IMR-90 (cell line): ENCODE measurements at regions not wholly inside any gene's neighbourhood (a gene's known extent, or its start where the extent isn't known, plus 50 kb on each side); places are given as distances from the start of the nearest gene placed in this dataset.

ENCODE experiments used
- ATAC-seq: fragments of 200-7000 bp; cut with Tn5 transposase; 2 replicates; pipeline ENCODE4 v1.9.1; 2020; ENCODE audit warnings: low read depth, mild to moderate bottlenecking, moderate library complexity
- BruUV-seq: library from RNA; stranded (reverse); fragments of 400-500 nt; replicated peaks from 2 replicates; lab custom pipeline; 2021; lab: Mats Ljungman, UMichigan
- CTCF ChIA-PET: fragments of 300-600 bp; formaldehyde crosslinking; extraction: SDS; loops from one replicate; lab custom pipeline; 2021; ENCODE audit warnings: antibody characterized with exemption; lab: Yijun Ruan, JAX
- POLR2A ChIA-PET: fragments of 300-600 bp; sonication (Branson Sonifier 250); formaldehyde crosslinking; loops from one replicate; lab custom pipeline; 2022; ENCODE audit warnings: antibody characterized with exemption; ENCODE audit not compliant: unreplicated experiment; lab: Charles Lee
- DNase-seq: peaks from one replicate; pipeline ENCODE4 v3.0.0; 2013
- H2AFZ ChIP-seq: replicated peaks from 2 replicates; pipeline ENCODE3; 2013; ENCODE audit warnings: low read length, mild to moderate bottlenecking; ENCODE audit not compliant: poor library complexity
- H2AK5ac ChIP-seq: 2 replicates; pipeline ENCODE4 v1.6.1; 2013; ENCODE audit warnings: low read depth, low read length, inconsistent platforms
- H2AK9ac ChIP-seq: replicated peaks from 2 replicates; pipeline ENCODE3; 2013; ENCODE audit warnings: mild to moderate bottlenecking, low read depth, low read length, moderate library complexity; ENCODE audit not compliant: poor library complexity
- H2BK120ac ChIP-seq: 2 replicates; pipeline ENCODE4 v1.6.1; 2013; ENCODE audit warnings: low read depth, low read length, inconsistent platforms
- H2BK15ac ChIP-seq: 3 replicates; pipeline ENCODE4 v1.6.1; 2013; ENCODE audit warnings: low read depth, low read length, inconsistent platforms
- H2BK20ac ChIP-seq: 2 replicates; pipeline ENCODE4 v1.6.1; 2013; ENCODE audit warnings: low read depth, mild to moderate bottlenecking, inconsistent platforms, low read length, moderate library complexity
- H2BK5ac ChIP-seq: 2 replicates; pipeline ENCODE4 v1.6.1; 2013; ENCODE audit warnings: mild to moderate bottlenecking, low read depth, low read length, inconsistent platforms; ENCODE audit not compliant: poor library complexity, severe bottlenecking
- H3K14ac ChIP-seq: replicated peaks from 2 replicates; pipeline ENCODE4 v1.6.1; 2013; ENCODE audit warnings: low read depth, low read length, inconsistent platforms
- H3K18ac ChIP-seq: 2 replicates; pipeline ENCODE4 v1.6.1; 2013; ENCODE audit warnings: low read depth, low read length, control low read depth
- H3K23ac ChIP-seq: 2 replicates; pipeline ENCODE4 v1.6.1; 2013; ENCODE audit warnings: low read depth, low read length, inconsistent platforms
- H3K27ac ChIP-seq: 2 replicates; pipeline ENCODE4 v1.5.1; 2013; ENCODE audit warnings: mild to moderate bottlenecking, control low read depth, low read length; ENCODE audit not compliant: insufficient read depth
- H3K27me3 ChIP-seq: 2 replicates; pipeline ENCODE4 v1.6.1; 2013; ENCODE audit warnings: low read length; ENCODE audit not compliant: control insufficient read depth, insufficient read depth
- H3K36me3 ChIP-seq: 2 replicates; pipeline ENCODE4 v1.6.1; 2013; ENCODE audit warnings: low read length, mixed read lengths; ENCODE audit not compliant: control insufficient read depth, insufficient read depth
- H3K4ac ChIP-seq: 2 replicates; pipeline ENCODE4 v1.6.1; 2013; ENCODE audit warnings: low read depth, low read length, inconsistent platforms
- H3K4me1 ChIP-seq: 2 replicates; pipeline ENCODE4 v1.6.1; 2013; ENCODE audit warnings: low read length, mixed read lengths; ENCODE audit not compliant: control insufficient read depth, insufficient read depth
- H3K4me2 ChIP-seq: 2 replicates; pipeline ENCODE4 v1.6.1; 2013; ENCODE audit warnings: low read depth, mild to moderate bottlenecking, control low read depth, low read length, moderate library complexity
- H3K4me3 ChIP-seq: 2 replicates; pipeline ENCODE4 v1.5.1; 2013; ENCODE audit warnings: low read depth, mild to moderate bottlenecking, control low read depth, low read length, moderate library complexity; ENCODE audit not compliant: insufficient read depth
- H3K56ac ChIP-seq: 2 replicates; pipeline ENCODE4 v1.6.1; 2013; ENCODE audit warnings: low read length, inconsistent platforms; ENCODE audit not compliant: insufficient read depth; ENCODE audit errors: extremely low read depth
- H3K79me1 ChIP-seq, 2 experiments: 2 replicates each; pipeline ENCODE4 v1.6.1; 2013; ENCODE audit warnings: low read length in 2 of 2, inconsistent platforms in 1 of 2, low read depth in 1 of 2
- H3K9ac ChIP-seq: 2 replicates; pipeline ENCODE4 v1.6.1; 2013; ENCODE audit warnings: low read depth, low read length, control low read depth
- H3K9me1 ChIP-seq: 2 replicates; pipeline ENCODE4 v1.6.1; 2013; ENCODE audit warnings: low read length, inconsistent platforms; ENCODE audit not compliant: insufficient read depth
- H3K9me3 ChIP-seq: 2 replicates; pipeline ENCODE4 v1.6.1; 2013; ENCODE audit warnings: low read length; ENCODE audit not compliant: control insufficient read depth, insufficient read depth
- H4K20me1 ChIP-seq: 2 replicates; pipeline ENCODE4 v1.6.1; 2013; ENCODE audit warnings: low read length, inconsistent platforms; ENCODE audit not compliant: insufficient read depth
- H4K5ac ChIP-seq: 2 replicates; pipeline ENCODE4 v1.6.1; 2013; ENCODE audit warnings: mild to moderate bottlenecking, low read depth, low read length, control low read depth
- H4K8ac ChIP-seq, 2 experiments: 2 replicates each; pipeline ENCODE4 v1.6.1; 2013; ENCODE audit warnings: low read depth in 2 of 2, low read length in 2 of 2, control low read depth in 1 of 2, inconsistent platforms in 1 of 2
- H4K91ac ChIP-seq: 2 replicates; pipeline ENCODE4 v1.6.1; 2013; ENCODE audit warnings: low read depth, low read length, inconsistent platforms; ENCODE audit not compliant: insufficient read depth
- CHD1 ChIP-seq: IDR thresholded peaks from 2 replicates; pipeline ENCODE4 v1.6.1; 2012; ENCODE audit warnings: low read depth, low read length, improper control_type of control experiment
- CTCF ChIP-seq: conservative IDR thresholded peaks from 2 replicates; pipeline ENCODE4 v1.5.1; 2012; ENCODE audit warnings: mild to moderate bottlenecking, low read depth, low read length, improper control_type of control experiment
- ELK1 ChIP-seq: fragments of 150-350 bp; IDR thresholded peaks from 2 replicates; pipeline ENCODE4 v1.6.1; 2016; ENCODE audit warnings: low read depth, mild to moderate bottlenecking, low read length, moderate library complexity, borderline replicate concordance
- FOS ChIP-seq: fragments of 150-350 bp; IDR thresholded peaks from 2 replicates; pipeline ENCODE4 v1.6.1; 2016; ENCODE audit warnings: low read depth, low read length
- MAFK ChIP-seq: IDR thresholded peaks from 2 replicates; pipeline ENCODE4 v1.6.1; 2012; ENCODE audit warnings: low read depth, low read length, improper control_type of control experiment
- MXI1 ChIP-seq: IDR thresholded peaks from 2 replicates; pipeline ENCODE4 v1.6.1; 2012; ENCODE audit warnings: low read depth, mild to moderate bottlenecking, low read length, moderate library complexity, borderline replicate concordance
- NFE2L2 ChIP-seq: fragments of 150-350 bp; IDR thresholded peaks from 2 replicates; pipeline ENCODE4 v1.6.1; 2016; ENCODE audit warnings: low read depth, mild to moderate bottlenecking, low read length
- RAD21 ChIP-seq: IDR thresholded peaks from 2 replicates; pipeline ENCODE4 v1.6.1; 2012; ENCODE audit warnings: low read length, improper control_type of control experiment
- RCOR1 ChIP-seq: IDR thresholded peaks from 2 replicates; pipeline ENCODE4 v1.6.1; 2012; ENCODE audit warnings: mild to moderate bottlenecking, low read length, improper control_type of control experiment; ENCODE audit not compliant: insufficient replicate concordance
- RFX5 ChIP-seq: IDR thresholded peaks from 2 replicates; pipeline ENCODE4 v1.8.0; 2012; ENCODE audit warnings: low read depth, mild to moderate bottlenecking, low read length, moderate library complexity
- SMC3 ChIP-seq: fragments of 150-350 bp; IDR thresholded peaks from 2 replicates; pipeline ENCODE4 v1.6.1; 2016; ENCODE audit warnings: low read depth, mild to moderate bottlenecking, antibody characterized with exemption, low read length, moderate library complexity
- USF2 ChIP-seq: fragments of 150-350 bp; IDR thresholded peaks from 2 replicates; pipeline ENCODE4 v1.6.1; 2017; ENCODE audit warnings: mild to moderate bottlenecking, antibody characterized with exemption, low read length, low read depth
- WGBS, 2 experiments: methylation state at CpG; one replicate each; pipeline versions ENCODE4 v1.1.5 to v1.1.7; 2013; ENCODE audit warnings: missing lambda C conversion rate in 2 of 2; ENCODE audit not compliant: insufficient read length in 1 of 2; ENCODE audit errors: extremely low coverage in 2 of 2; 5-methylcytosine and 5-hydroxymethylcytosine counted together
- dilution Hi-C: fragments of 300-500 bp; cut with HindIII; formaldehyde crosslinking; loops from one replicate; pipeline ENCODE4 v1.14.3; 2018; ENCODE audit warnings: low sequenced_read_pairs; ENCODE audit not compliant: unreplicated experiment
- in situ Hi-C: fragments of 300-500 bp; cut with MboI; formaldehyde crosslinking; loops from 3 replicates; pipeline ENCODE4 v1.14.3; 2019; ENCODE audit warnings: low sequenced_read_pairs, inconsistent platforms, mixed read lengths
- intact Hi-C: fragments of 100-400 bp; cut with micrococcal nuclease; formaldehyde crosslinking; loops from 2 replicates; pipeline ENCODE4 v1.10.0; 2022

- 63% methylated on average over 2 of the region's 14 CpGs; no CpG with 5 or more reads in 1 of the 2 experiments for WGBS, 2 experiments
- H4K20me1 ChIP-seq, result no peaks in the 10 kb centered on the region
- H4K91ac ChIP-seq, result no peak overlapping the region
- no peak overlapping the region for H3K4me2 ChIP-seq
- no peak overlapping the region for H4K8ac ChIP-seq
- no peak overlapping the region for H3K14ac ChIP-seq
- H3K23ac ChIP-seq, result no peak overlapping the region
- intact Hi-C loops, result loop anchor here (5.0 kb wide), 1 partner anchor 69 kb away; no protein-coding TSS in a partner anchor
- no peaks in the 10 kb centered on the region for H3K36me3 ChIP-seq
- H3K9ac ChIP-seq, result no peak overlapping the region
- H3K9me3 ChIP-seq, result peaks cover 2% of the 10 kb centered on the region
- no peak overlapping the region for H2AFZ ChIP-seq
- H2BK20ac ChIP-seq, result no peak overlapping the region
- ChIA-PET CTCF (no interaction called here), POLR2A (no interaction called here)
- DNase-seq (no peak), ATAC-seq (no peak)
- no peaks in the 10 kb centered on the region; the same call in 1 of the 2 replicates for H3K9me1 ChIP-seq
- H3K27ac ChIP-seq, result no peak overlapping the region
- no peak overlapping the region for H2BK5ac ChIP-seq
- no peaks in the 10 kb centered on the region for H3K79me1 ChIP-seq
- no peak overlapping the region for H2BK120ac ChIP-seq
- H2AK9ac ChIP-seq, result no peak overlapping the region
- no peak overlapping the region for H4K5ac ChIP-seq
- H3K4me1 ChIP-seq, result no peaks in the 10 kb centered on the region; the same call in 1 of the 2 replicates
- H3K27me3 ChIP-seq, result peaks cover 71% of the 10 kb centered on the region
- no peak for TF ChIP-seq RFX5
- TF ChIP-seq CTCF, result no peak
- TF ChIP-seq SMC3, result no peak
- no peak for TF ChIP-seq RCOR1
- TF ChIP-seq FOS, result no peak
- TF ChIP-seq USF2, result no peak
- TF ChIP-seq CHD1, result no peak
- TF ChIP-seq MAFK, result no peak
- no peak for TF ChIP-seq NFE2L2
- TF ChIP-seq RAD21, result no peak
- no peak for TF ChIP-seq ELK1
- no peak for TF ChIP-seq MXI1
- H2BK15ac ChIP-seq, result no peak overlapping the region
- in situ Hi-C loops, result no loop called here
- no peak overlapping the region for H3K56ac ChIP-seq
- no peak overlapping the region for H3K4ac ChIP-seq
- BruUV-seq, result no TSS peak
- no peak overlapping the region for H2AK5ac ChIP-seq
- no peak overlapping the region for H3K4me3 ChIP-seq
- dilution Hi-C loops, result no loop called here
- no peak overlapping the region for H3K18ac ChIP-seq
Observed at GRCh38 chr4:3873408-3874027, 107.3 kb downstream of the ADRA2C start.
